ENCODE measurements at regions not wholly inside any gene's neighbourhood (a gene's known extent, or its start where the extent isn't known, plus 50 kb on each side); places are given as distances from the start of the nearest gene placed in this dataset.
"Not testable (repeated sequence)": the region's sequence is repeated elsewhere in the genome, so short reads cannot be mapped to it uniquely, and the experiment has no call there.

DNA sequence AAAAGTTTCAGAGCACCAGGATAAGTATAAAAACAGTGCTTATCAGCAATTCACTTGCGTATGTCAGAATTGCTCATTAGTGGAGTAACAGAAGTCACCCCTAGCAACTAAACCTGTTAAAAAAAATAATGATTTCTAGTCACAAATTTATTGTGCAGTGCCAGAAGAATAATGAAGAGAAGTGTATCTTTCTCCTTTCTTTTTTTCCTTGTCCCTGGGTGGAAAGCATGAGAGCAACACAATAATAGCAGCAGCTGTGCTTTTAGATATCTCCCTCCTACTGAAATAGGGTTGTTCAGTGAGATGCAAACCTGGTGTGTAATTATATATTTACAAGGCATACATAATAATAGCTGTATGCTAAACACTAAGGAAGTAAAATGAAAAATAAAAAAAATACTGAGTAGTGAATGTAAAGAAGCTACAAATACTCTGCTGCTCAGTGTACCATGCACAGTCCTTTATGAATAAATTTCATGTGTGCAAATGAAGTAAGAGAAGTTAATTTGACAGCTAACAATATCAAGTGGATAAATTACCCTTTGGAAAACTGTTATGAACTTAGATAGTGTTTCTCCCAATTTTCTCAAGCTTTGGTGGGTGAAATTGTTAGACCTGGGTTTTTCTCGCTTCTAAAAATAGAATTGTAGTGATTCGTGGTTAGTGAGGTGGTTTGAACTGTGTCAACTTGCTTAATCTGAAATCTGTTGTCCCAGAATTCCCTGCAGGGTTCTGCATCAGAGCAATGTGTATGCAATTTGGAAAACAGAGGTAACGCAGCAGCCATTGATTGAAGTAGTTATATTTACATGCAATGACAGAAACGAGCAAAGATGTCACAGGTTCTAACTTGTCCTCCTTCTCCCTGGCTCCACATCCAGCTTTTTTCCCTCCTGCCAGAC, 125.7 kb upstream of the NDST3 start:
- H3K27ac ChIP-seq, result no peak overlapping the region
- TF ChIP-seq, protein P1, sequence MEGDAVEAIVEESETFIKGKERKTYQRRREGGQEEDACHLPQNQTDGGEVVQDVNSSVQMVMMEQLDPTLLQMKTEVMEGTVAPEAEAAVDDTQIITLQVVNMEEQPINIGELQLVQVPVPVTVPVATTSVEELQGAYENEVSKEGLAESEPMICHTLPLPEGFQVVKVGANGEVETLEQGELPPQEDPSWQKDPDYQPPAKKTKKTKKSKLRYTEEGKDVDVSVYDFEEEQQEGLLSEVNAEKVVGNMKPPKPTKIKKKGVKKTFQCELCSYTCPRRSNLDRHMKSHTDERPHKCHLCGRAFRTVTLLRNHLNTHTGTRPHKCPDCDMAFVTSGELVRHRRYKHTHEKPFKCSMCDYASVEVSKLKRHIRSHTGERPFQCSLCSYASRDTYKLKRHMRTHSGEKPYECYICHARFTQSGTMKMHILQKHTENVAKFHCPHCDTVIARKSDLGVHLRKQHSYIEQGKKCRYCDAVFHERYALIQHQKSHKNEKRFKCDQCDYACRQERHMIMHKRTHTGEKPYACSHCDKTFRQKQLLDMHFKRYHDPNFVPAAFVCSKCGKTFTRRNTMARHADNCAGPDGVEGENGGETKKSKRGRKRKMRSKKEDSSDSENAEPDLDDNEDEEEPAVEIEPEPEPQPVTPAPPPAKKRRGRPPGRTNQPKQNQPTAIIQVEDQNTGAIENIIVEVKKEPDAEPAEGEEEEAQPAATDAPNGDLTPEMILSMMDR (conservative IDR thresholded peaks at IDR 0.05), result no peak

DNA sequence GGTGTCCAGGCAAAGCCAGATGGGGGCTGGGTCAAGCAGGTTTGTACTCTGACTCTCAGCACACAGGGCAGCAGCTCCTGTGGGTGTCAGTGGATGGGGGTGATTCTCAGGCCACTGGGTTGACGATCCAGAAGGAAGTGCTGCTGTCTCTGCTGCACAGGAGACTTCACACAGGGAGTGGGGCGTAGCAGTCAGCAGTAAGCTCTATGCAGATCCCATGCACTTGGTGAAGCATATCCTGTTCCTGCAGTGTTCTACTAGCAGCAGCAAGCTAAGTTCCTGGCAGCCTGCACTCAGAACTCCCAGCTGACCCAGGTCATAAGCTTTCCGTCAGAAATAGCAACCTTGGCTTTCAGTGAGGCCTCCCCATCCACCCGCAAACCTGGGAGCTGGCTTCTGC, 117.6 kb upstream of the NDST3 start:
- no peak overlapping the region for H3K27ac ChIP-seq
- TF ChIP-seq, protein P1 (conservative IDR thresholded peaks at IDR 0.05), result no peak

DNA sequence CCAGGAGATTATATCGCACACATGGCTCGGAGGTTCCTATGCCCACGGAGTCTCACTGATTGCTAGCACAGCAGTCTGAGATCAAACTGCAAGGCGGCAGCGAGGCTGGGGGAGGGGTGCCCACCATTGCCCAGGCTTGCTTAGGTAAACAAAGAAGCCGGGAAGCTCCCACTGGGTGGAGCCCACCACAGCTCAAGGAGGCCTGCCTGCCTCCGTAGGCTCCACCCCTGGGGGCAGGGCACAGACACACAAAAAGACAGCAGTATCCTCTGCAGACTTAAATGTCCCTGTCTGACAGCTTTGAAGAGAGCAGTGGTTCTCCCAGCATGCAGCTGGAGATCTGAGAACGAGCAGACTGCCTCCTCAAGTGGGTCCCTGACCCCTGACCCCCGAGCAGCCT, 112.0 kb upstream of the NDST3 start:
- not testable (repeated sequence) for H3K27ac ChIP-seq

DNA sequence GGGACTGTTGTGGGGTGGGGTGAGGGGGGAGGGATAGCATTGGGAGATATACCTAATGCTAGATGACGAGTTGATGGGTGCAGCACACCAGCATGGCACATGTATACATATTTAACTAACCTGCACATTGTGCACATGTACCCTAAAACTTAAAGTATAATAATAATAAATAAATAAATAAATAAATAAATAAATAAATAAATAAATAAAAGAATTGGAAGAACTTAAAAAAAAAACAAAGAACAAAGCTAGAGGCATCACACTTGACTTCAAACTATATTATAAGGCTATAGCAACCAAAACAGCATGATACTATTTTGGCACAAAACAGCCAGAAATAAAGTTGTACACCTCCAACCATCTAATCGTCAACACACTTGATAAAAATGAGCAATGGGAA, 106.5 kb upstream of the NDST3 start:
- H3K27ac ChIP-seq, result not testable (repeated sequence)

DNA sequence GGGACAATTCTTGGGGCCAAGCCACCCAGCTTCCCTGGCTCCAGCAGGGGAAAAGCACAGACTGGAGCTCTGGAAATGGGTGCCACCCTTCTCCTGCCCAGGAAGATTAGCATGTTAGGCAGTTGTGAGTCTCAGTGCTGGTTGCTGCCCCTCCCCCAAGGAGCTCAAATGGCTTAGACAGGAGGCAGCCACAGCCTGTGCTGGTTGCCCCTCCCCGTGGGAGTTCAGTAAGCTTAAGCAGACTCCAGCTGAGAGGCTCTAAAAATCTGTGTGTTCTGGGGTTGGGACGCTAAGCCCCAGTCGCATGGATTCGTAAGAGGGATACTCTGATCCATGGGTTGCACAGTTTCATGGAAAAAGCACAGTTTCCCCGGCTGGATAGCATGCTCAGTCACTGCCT, 92.7 kb upstream of the NDST3 start:
- H3K27ac ChIP-seq, result no peak overlapping the region
- TF ChIP-seq, protein P1 (conservative IDR thresholded peaks at IDR 0.05), result no peak

DNA sequence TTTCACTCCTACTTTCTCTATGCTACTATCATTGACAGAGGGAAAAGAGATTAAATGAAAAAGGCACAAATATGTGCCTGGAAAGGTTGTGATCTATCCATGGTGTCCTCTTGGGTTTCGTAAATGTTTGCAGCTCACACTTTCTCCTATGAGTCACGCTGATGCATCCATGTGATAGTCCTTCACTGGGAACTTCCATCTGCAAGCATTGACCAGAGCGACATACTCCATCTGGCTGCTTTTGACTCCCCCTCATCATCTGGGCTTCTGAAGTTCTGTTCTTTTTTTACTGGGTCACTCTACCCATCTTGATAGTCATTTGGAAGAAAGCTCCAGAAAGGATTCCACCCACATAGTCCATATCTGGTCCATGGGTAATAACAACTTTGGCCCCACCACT, 84.7 kb upstream of the NDST3 start:
- TF ChIP-seq, protein P1 (conservative IDR thresholded peaks at IDR 0.05), result no peak

DNA sequence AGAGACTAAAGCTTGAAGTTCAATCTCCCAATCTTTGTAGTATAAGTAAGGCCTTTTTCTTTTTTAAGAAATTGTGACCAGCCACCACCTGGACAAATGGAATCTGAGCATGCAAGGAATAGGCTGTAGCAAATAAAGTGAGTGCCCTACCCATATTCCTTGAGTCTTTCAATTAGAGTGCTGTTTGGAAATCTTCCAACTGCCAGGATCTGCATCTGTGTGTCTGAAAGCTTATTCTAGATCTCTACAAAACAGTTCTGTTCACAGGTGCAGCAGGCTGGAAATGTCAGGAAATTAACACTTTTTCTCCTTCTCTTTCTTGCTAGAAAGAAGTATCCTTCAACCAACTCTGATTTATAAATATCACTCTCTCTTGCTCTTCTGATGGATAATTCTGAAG, 76.7 kb upstream of the NDST3 start:
- no peak overlapping the region for H3K27ac ChIP-seq
- TF ChIP-seq, protein P1 (conservative IDR thresholded peaks at IDR 0.05), result no peak

More for the DNA sequence above, 84.7 kb upstream of the NDST3 start:
- H3K27ac ChIP-seq, result no peak overlapping the region

DNA sequence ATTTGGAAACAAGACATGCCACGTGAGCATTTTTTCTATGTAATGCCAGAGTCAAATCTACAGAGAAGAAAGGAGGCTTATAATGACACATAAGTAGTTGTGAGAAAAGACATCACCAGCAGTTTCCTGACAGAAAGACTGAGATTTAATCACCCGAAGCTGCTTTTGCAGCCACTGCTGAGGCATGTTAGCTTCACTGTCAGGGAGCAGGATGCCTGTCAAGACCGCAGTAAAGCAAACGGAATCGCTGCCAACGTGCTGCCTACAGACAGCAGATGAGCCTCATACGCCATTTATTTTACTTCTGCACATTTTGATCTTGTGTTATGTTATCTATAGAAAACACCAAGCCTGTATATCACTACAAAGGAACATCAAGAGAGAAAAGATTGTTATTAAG, 68.7 kb upstream of the NDST3 start:
- no peak overlapping the region for H3K27ac ChIP-seq

More for the DNA sequence above, 68.7 kb upstream of the NDST3 start:
- TF ChIP-seq, protein P1 (conservative IDR thresholded peaks at IDR 0.05), result no peak
